Parathyroid adenoma (tissue), 2 donors: ENCODE measurements at regions not wholly inside any gene's neighbourhood (a gene's known extent, or its start where the extent isn't known, plus 50 kb on each side); places are given as distances from the start of the nearest gene placed in this dataset.
A peak's percentile ranks its signal among the peaks of the same experiment; 100 is the strongest.

Experiments used
- H2AFZ ChIP-seq: fragments of 300-600 bp; sonication (generic); one replicate; pipeline ENCODE4 v1.7.0; 2017; ENCODE audit warnings: antibody characterized with exemption, mild to moderate bottlenecking
- H3K27ac ChIP-seq: fragments of 300-600 bp; sonication (generic); one replicate; pipeline ENCODE4 v1.7.0; 2017
- H3K27me3 ChIP-seq: fragments of 300-600 bp; sonication (generic); one replicate; pipeline ENCODE4 v1.7.0; 2017; ENCODE audit warnings: low read length; ENCODE audit not compliant: control insufficient read depth, insufficient read depth
- H3K36me3 ChIP-seq: fragments of 300-600 bp; sonication (generic); one replicate; pipeline ENCODE4 v1.7.0; 2017; ENCODE audit warnings: low read length; ENCODE audit not compliant: control insufficient read depth, insufficient read depth
- H3K4me1 ChIP-seq: fragments of 300-600 bp; sonication (generic); one replicate; pipeline ENCODE4 v1.7.0; 2017; ENCODE audit warnings: control low read depth
- H3K4me2 ChIP-seq: fragments of 300-600 bp; sonication (generic); one replicate; pipeline ENCODE4 v1.7.0; 2017; ENCODE audit warnings: low read length
- H3K4me3 ChIP-seq: fragments of 300-600 bp; sonication (generic); one replicate; pipeline ENCODE4 v1.7.0; 2017; ENCODE audit warnings: low read depth, low read length
- H3K79me2 ChIP-seq: fragments of 300-600 bp; sonication (generic); one replicate; pipeline ENCODE4 v1.7.0; 2017; ENCODE audit warnings: control low read depth
- H3K9ac ChIP-seq: fragments of 300-600 bp; sonication (generic); one replicate; pipeline ENCODE4 v1.7.0; 2017; ENCODE audit warnings: mild to moderate bottlenecking
- H3K9me3 ChIP-seq: fragments of 300-600 bp; sonication (generic); one replicate; pipeline ENCODE4 v1.7.0; 2017; ENCODE audit warnings: low read length; ENCODE audit not compliant: control insufficient read depth
- TF ChIP-seq, protein P1 (sequence below): fragments of 300-600 bp; sonication (generic); IDR thresholded peaks from one replicate; pipeline ENCODE4 v1.7.0; 2017; ENCODE audit warnings: antibody characterized with exemption, mild to moderate bottlenecking
- donor health status: primary hyperparathyroidism.

DNA sequence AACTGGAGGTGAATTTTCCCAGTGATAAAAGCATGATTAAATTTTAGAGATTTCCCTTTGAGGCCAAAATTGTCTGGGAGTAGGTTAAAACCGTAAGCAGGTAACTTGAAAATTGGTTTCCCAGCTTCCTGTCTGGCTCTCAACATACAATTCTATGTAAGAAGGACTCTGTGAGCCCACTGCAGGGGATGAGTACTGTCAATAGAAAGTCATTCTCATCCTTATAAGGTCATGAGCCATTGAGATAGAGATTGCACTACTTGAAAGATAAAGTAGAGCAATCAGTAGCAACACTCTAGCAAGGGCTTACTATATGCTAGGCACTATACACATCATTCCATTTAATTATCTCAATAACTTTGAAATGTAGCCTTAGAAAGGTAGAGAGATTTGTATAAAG lies 225.6 kb upstream of the HMGA2 start:
- Histone ChIP-seq H3K27me3 (no peaks in the 10 kb centered on the region), H3K27ac (no peak overlapping the region), H3K4me1 (no peaks in the 10 kb centered on the region), H3K79me2 (no peaks in the 10 kb centered on the region), H3K36me3 (no peaks in the 10 kb centered on the region), H2AFZ (no peak overlapping the region), H3K4me3 (no peak overlapping the region), H3K9ac (no peak overlapping the region), H3K9me3 (no peaks in the 10 kb centered on the region), H3K4me2 (no peak overlapping the region)
- TF ChIP-seq, protein P1, sequence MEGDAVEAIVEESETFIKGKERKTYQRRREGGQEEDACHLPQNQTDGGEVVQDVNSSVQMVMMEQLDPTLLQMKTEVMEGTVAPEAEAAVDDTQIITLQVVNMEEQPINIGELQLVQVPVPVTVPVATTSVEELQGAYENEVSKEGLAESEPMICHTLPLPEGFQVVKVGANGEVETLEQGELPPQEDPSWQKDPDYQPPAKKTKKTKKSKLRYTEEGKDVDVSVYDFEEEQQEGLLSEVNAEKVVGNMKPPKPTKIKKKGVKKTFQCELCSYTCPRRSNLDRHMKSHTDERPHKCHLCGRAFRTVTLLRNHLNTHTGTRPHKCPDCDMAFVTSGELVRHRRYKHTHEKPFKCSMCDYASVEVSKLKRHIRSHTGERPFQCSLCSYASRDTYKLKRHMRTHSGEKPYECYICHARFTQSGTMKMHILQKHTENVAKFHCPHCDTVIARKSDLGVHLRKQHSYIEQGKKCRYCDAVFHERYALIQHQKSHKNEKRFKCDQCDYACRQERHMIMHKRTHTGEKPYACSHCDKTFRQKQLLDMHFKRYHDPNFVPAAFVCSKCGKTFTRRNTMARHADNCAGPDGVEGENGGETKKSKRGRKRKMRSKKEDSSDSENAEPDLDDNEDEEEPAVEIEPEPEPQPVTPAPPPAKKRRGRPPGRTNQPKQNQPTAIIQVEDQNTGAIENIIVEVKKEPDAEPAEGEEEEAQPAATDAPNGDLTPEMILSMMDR, result no peak

DNA sequence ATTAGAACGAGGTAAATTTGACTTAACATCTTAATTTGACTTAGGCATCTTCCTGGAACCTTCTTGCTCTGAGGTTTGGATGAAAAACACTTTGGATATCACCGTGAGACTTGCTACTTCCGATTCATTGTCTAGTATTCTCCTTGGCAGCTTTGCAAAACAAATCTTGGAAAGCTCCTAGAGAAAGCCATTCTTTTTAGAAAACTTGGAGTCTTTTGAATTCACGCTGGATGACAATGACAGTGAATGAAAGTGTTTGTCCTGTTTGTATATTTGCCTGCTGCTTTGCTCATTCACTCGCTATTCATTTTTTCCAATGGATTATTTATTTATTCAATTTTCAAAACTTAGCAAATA lies 222.1 kb upstream of the HMGA2 start:
- no peaks in the 10 kb centered on the region for H3K27me3 ChIP-seq
- no peak overlapping the region for H3K4me2 ChIP-seq
- no peak overlapping the region for H3K9ac ChIP-seq
- H3K9me3 ChIP-seq, result no peaks in the 10 kb centered on the region
- H3K4me3 ChIP-seq, result no peak overlapping the region
- no peaks in the 10 kb centered on the region for H3K4me1 ChIP-seq
- H3K36me3 ChIP-seq, result no peaks in the 10 kb centered on the region
- H2AFZ ChIP-seq, result no peak overlapping the region
- no peaks in the 10 kb centered on the region for H3K79me2 ChIP-seq
- H3K27ac ChIP-seq, result no peak overlapping the region
- TF ChIP-seq, protein P1, result no peak

DNA sequence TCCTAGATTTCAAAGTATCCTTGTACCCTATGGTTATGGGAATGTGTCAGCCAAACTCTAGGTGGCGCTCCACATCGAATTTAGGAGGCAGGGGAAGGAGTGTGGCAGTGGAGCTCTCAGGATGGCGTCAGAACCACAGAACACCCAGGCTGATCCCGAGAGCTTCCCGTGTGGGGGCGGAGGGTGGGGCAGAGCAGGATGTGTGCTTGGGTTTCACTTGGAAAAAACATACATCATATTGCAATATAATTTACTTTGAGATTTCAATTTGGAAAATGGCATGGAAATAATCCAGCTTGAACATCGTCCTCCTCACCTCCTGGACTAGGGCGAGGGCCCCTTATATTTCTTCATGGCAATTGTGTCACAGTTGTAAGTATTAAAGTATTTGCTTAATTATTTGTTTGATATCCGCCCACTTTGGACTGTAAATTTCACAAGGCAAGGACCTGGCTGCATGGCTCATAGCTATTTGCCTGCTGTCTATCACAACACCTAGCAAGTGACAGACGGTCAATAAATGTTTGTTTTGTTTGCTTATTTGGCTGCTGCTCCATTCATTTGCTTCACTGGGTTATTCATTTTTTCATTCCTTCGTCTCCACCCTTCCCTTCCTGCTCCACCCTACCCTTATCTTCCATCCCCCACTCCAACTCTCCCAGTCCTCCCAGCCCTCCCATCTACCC lies 221.5 kb upstream of the HMGA2 start:
- no peaks in the 10 kb centered on the region for H3K79me2 ChIP-seq
- H3K4me2 ChIP-seq, result no peak overlapping the region
- H2AFZ ChIP-seq, result peak overlapping the region; percentile 20
- H3K9ac ChIP-seq, result no peak overlapping the region
- no peaks in the 10 kb centered on the region for H3K27me3 ChIP-seq
- H3K36me3 ChIP-seq, result no peaks in the 10 kb centered on the region
- H3K27ac ChIP-seq, result no peak overlapping the region
- no peak overlapping the region for H3K4me3 ChIP-seq
- TF ChIP-seq, protein P1, result peak; percentile 42
- no peaks in the 10 kb centered on the region for H3K4me1 ChIP-seq
- H3K9me3 ChIP-seq, result no peaks in the 10 kb centered on the region

DNA sequence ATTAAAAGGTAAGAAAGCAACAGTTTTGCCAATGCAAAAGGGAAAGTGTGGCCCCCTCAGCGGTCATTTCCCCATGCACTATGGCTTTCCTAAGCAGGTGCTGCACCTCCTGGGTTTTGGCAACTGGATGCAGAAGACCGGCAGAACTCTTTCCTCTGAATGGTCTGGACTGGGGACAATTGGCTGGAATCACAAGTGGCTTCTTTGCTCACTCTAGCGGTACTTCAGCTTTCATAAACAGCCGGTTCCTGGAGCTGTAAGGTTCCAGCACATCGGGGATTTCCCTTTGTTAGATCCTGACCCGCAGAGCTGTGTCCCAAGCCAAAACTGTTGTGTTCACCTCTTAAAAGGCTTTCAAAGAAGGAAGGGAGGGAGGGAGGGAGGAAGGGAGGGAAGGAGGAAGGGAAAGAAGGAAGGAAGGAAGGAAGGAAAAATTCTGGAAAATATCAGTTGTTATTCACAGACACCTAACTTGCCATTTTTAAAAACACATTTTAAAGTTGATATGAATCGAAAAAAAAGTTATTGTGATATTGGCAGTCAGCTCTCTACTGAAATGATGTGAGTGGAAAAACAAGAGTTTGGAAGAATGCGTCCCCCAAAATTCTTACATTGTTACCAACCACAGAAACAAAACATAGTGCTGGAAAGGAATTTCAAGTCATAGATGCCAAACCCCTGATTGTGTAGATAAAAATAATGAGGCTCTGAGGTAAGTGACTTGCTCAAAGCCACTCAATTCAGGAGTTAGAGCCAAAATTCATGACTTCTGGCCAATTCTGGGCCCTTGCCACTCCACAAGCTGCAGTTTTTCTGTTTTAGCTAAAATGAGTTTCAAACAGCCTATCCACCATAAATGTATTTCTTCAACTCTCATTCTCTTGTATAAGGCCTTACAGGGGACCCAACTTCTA lies 220.6 kb upstream of the HMGA2 start:
- Histone ChIP-seq H3K36me3 (no peaks in the 10 kb centered on the region), H3K4me3 (no peak overlapping the region), H3K79me2 (no peaks in the 10 kb centered on the region), H3K9ac (no peak overlapping the region), H3K4me2 (no peak overlapping the region), H3K9me3 (no peaks in the 10 kb centered on the region), H2AFZ (peak overlapping the region; percentile 20), H3K4me1 (no peaks in the 10 kb centered on the region), H3K27me3 (no peaks in the 10 kb centered on the region), H3K27ac (no peak overlapping the region)
- TF ChIP-seq, protein P1, result no peak
